ENCODE measurements at regions not wholly inside any gene's neighbourhood (a gene's known extent, or its start where the extent isn't known, plus 50 kb on each side); places are given as distances from the start of the nearest gene placed in this dataset.
A peak's percentile ranks its signal among the peaks of the same experiment; 100 is the strongest.

DNA sequence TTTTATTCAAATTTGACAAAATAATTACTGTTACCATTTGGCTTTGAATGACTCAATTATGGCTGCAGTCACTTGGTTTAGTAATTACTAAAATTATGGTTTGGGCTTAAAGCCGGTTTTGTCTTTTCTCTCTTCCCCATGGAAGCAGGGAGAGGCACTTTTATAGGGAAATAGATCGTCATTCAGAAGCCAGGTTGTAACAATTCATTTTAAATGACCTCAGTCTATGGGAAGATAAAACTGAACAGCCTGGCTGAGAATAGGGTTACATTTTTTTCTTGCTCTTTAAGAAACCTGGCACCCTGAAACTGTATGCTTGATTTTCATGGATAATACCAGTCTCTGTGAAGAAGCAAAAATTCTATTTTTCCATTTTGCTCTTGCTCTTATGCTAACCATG is 169.8 kb downstream of the SMC2 start:
- TF ChIP-seq, protein P1, sequence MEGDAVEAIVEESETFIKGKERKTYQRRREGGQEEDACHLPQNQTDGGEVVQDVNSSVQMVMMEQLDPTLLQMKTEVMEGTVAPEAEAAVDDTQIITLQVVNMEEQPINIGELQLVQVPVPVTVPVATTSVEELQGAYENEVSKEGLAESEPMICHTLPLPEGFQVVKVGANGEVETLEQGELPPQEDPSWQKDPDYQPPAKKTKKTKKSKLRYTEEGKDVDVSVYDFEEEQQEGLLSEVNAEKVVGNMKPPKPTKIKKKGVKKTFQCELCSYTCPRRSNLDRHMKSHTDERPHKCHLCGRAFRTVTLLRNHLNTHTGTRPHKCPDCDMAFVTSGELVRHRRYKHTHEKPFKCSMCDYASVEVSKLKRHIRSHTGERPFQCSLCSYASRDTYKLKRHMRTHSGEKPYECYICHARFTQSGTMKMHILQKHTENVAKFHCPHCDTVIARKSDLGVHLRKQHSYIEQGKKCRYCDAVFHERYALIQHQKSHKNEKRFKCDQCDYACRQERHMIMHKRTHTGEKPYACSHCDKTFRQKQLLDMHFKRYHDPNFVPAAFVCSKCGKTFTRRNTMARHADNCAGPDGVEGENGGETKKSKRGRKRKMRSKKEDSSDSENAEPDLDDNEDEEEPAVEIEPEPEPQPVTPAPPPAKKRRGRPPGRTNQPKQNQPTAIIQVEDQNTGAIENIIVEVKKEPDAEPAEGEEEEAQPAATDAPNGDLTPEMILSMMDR (IDR thresholded peaks at IDR 0.05) = no peak
- H3K9me3 Mint-ChIP-seq = peaks cover 36% of the 10 kb centered on the region
- H3K4me3 Mint-ChIP-seq = no peak overlapping the region
- no peaks in the 10 kb centered on the region for H3K27me3 Mint-ChIP-seq (ENCODE audit: insufficient read depth)
- no peak for DNase-seq
- H3K27ac Mint-ChIP-seq = no peak overlapping the region
- no peaks in the 10 kb centered on the region for H3K4me1 Mint-ChIP-seq (ENCODE audit: low read depth)
- no peaks in the 10 kb centered on the region for H3K36me3 Mint-ChIP-seq (ENCODE audit: low read depth)

DNA sequence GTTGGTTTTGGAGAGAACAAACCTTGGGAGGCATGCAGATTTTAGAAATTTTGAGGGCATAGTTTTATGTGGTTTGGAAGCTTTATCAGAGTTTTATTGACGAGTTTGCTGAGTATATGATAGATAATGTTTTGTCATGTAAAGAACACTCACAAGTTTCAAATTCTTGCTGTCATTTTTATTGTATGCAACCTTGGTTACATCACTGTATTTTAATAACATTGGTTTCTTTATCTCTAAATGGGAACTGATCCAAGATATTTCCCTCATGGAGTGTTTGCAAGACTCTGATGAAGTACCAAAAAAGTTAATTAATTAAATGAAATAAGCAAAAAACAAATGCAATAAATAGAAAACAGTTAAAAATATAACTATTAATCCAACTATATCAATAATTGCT is 170.3 kb downstream of the SMC2 start:
- Mint-ChIP-seq H3K27me3 (ENCODE audit: insufficient read depth) (no peaks in the 10 kb centered on the region), H3K27ac (no peak overlapping the region), H3K4me3 (no peak overlapping the region), H3K4me1 (ENCODE audit: low read depth) (no peaks in the 10 kb centered on the region), H3K9me3 (peaks cover 32% of the 10 kb centered on the region), H3K36me3 (ENCODE audit: low read depth) (no peaks in the 10 kb centered on the region)
- no peak for DNase-seq
- TF ChIP-seq, protein P1 (IDR thresholded peaks at IDR 0.05) = no peak

GRCh38 chr9:104269374-104269773 is 175.3 kb downstream of the SMC2 start:
- Mint-ChIP-seq H3K4me1 (ENCODE audit: low read depth) (no peaks in the 10 kb centered on the region), H3K27ac (no peak overlapping the region), H3K27me3 (ENCODE audit: insufficient read depth) (no peaks in the 10 kb centered on the region), H3K4me3 (no peak overlapping the region), H3K9me3 (peaks cover 25% of the 10 kb centered on the region), H3K36me3 (ENCODE audit: low read depth) (no peaks in the 10 kb centered on the region)
- TF ChIP-seq, protein P1 (IDR thresholded peaks at IDR 0.05) = no peak
- no peak for DNase-seq

GRCh38 chr9:104269996-104270963 is 176.2 kb downstream of the SMC2 start:
- no peaks in the 10 kb centered on the region for H3K36me3 Mint-ChIP-seq (ENCODE audit: low read depth)
- peaks cover 22% of the 10 kb centered on the region for H3K9me3 Mint-ChIP-seq
- TF ChIP-seq, protein P1 (IDR thresholded peaks at IDR 0.05) = no peak
- DNase-seq = no peak
- H3K4me3 Mint-ChIP-seq = no peak overlapping the region
- no peak overlapping the region for H3K27ac Mint-ChIP-seq
- no peaks in the 10 kb centered on the region for H3K27me3 Mint-ChIP-seq (ENCODE audit: insufficient read depth)
- no peaks in the 10 kb centered on the region for H3K4me1 Mint-ChIP-seq (ENCODE audit: low read depth)

DNA sequence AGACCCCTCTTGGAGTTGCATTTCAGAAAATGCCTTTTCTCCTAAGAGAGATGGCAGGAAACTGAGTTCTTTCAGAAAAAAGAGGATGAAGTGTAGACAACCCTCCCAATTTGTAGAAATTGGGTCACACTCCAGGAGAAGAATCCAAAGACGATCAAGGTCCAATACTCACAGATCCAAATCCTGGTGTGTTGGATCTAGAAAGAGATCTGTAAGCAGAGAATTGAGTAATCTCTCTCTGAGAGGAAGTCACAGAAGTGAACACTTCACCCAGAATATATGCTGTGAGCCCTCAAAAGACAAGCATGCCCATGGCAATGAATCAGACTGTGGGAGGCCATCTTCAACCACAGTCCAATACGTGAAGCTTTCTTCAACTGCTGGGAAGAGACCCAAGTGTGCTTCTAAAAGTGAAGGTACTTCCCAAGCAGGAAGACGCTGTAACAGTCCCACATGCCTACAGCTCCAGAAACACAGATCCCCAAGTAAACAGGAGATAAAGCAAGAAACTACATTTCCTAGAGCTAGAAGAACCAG is 182.7 kb downstream of the SMC2 start:
- TF ChIP-seq, protein P1 (IDR thresholded peaks at IDR 0.05) = no peak
- DNase-seq = peak; percentile 1
- H3K9me3 Mint-ChIP-seq = peaks cover 13% of the 10 kb centered on the region
- no peak overlapping the region for H3K4me3 Mint-ChIP-seq
- peaks cover 10% of the 10 kb centered on the region; the same call in 1 of the 2 replicates for H3K36me3 Mint-ChIP-seq (ENCODE audit: low read depth)
- no peaks in the 10 kb centered on the region for H3K27me3 Mint-ChIP-seq (ENCODE audit: insufficient read depth)
- no peaks in the 10 kb centered on the region for H3K4me1 Mint-ChIP-seq (ENCODE audit: low read depth)
- no peak overlapping the region for H3K27ac Mint-ChIP-seq
